ENCODE measurements at regions not wholly inside any gene's neighbourhood (a gene's known extent, or its start where the extent isn't known, plus 50 kb on each side); places are given as distances from the start of the nearest gene placed in this dataset.
"Not testable (repeated sequence)": the region's sequence is repeated elsewhere in the genome, so short reads cannot be mapped to it uniquely, and the experiment has no call there.

- DNase-seq (ENCODE audit: low read depth) = no peak
- no peak overlapping the region for H3K4me3 ChIP-seq (ENCODE audit: low read depth, low read length)
- TF ChIP-seq, protein P1, sequence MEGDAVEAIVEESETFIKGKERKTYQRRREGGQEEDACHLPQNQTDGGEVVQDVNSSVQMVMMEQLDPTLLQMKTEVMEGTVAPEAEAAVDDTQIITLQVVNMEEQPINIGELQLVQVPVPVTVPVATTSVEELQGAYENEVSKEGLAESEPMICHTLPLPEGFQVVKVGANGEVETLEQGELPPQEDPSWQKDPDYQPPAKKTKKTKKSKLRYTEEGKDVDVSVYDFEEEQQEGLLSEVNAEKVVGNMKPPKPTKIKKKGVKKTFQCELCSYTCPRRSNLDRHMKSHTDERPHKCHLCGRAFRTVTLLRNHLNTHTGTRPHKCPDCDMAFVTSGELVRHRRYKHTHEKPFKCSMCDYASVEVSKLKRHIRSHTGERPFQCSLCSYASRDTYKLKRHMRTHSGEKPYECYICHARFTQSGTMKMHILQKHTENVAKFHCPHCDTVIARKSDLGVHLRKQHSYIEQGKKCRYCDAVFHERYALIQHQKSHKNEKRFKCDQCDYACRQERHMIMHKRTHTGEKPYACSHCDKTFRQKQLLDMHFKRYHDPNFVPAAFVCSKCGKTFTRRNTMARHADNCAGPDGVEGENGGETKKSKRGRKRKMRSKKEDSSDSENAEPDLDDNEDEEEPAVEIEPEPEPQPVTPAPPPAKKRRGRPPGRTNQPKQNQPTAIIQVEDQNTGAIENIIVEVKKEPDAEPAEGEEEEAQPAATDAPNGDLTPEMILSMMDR (IDR thresholded peaks at IDR 0.05; ENCODE audit: insufficient read depth, low read depth, low read length) = no peak
These were observed 1418.7 kb downstream of the FSTL5 start for GRCh38 chr4:160745126-160745525.

DNA sequence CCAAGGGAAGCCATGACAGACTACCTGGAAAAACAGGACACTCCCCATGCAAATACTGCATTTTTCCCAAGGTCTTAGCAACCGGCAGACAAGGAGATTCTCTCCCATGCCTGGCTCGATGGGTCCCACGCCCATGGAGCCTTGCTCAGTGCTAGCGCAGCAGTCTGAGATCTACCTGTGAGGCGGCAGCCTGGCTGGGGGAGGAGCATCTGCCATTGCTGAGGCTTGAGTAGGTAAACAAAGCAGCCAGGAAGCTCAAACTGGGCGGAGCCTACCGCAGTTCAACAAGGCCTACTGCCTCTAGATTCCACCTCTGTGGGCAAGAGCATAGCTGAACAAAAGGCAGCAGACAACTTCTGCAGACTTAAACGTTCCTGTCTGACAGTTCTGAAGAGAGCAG is 1417.2 kb downstream of the FSTL5 start:
- H3K4me3 ChIP-seq (ENCODE audit: low read depth, low read length); DNase-seq (ENCODE audit: low read depth): not testable (repeated sequence)

DNA sequence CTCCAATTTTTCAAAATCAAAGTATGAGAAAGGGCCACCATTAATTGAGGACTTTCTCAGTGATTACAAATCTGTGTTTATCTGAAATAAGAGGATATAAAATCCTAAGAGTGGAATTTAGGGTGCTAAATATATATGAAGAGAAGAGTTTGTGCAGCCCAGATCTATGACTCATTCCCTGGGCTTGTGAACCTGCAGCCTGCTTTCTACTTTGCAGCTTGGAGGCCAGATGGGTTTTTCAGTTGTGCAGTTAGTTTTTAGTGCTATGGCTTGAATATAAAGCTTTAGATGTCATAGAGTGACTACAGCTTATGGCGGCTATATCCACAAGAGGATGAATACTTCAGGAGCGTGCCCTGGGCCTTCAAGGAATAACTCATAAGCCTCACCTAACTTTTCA is 1391.1 kb downstream of the FSTL5 start:
- no peak overlapping the region for H3K4me3 ChIP-seq (ENCODE audit: low read depth, low read length)
- DNase-seq (ENCODE audit: low read depth) = no peak
- TF ChIP-seq, protein P1 (IDR thresholded peaks at IDR 0.05; ENCODE audit: insufficient read depth, low read depth, low read length) = no peak

GRCh38 chr4:160795216-160795615 is 1368.6 kb downstream of the FSTL5 start:
- TF ChIP-seq, protein P1 (IDR thresholded peaks at IDR 0.05; ENCODE audit: insufficient read depth, low read depth, low read length) = no peak
- no peak overlapping the region for H3K4me3 ChIP-seq (ENCODE audit: low read depth, low read length)
- no peak for DNase-seq (ENCODE audit: low read depth)

DNA sequence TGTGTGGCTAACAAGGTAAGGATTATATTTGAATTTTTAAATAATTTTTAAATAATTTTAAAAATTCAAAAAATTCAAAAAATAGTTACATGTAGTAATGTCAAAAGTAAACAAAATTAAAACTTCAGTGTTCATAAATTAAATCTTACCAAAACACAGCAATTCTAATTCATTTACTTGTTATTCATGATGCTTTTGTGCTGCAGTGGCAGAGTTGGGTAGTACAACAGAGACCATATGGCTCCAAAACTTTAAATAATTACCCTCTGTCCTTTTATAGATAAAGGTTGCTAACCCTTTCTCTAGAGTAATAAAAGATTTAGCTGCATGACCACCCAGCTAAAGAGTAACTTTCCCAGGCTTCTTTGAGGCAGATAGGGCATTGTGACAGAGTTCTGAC is 1355.6 kb downstream of the FSTL5 start:
- no peak for DNase-seq (ENCODE audit: low read depth)
- H3K4me3 ChIP-seq (ENCODE audit: low read depth, low read length) = no peak overlapping the region
- TF ChIP-seq, protein P1 (IDR thresholded peaks at IDR 0.05; ENCODE audit: insufficient read depth, low read depth, low read length) = no peak

GRCh38 chr4:160809576-160809975 is 1354.2 kb downstream of the FSTL5 start:
- DNase-seq (ENCODE audit: low read depth) = no peak
- TF ChIP-seq, protein P1 (IDR thresholded peaks at IDR 0.05; ENCODE audit: insufficient read depth, low read depth, low read length) = no peak
- no peak overlapping the region for H3K4me3 ChIP-seq (ENCODE audit: low read depth, low read length)

DNA sequence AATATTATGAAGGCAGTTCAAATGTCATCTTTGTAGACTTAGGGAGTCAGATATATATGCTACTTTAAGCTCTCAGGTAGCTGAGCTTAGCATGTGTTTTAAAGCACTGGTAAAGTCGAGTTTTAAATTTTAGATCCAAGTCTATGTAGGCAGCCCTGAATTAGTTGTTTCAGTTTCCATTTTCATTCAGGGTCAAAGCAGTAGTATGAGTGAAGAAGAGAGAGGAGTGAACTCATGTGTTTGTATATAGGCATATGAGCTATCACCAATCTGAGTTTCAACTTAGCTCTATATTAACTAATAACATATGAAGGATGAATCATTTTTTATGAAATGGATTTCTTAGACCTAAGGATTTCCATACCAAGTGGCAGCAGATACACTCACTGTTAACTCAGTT is 1353.4 kb downstream of the FSTL5 start:
- TF ChIP-seq, protein P1 (IDR thresholded peaks at IDR 0.05; ENCODE audit: insufficient read depth, low read depth, low read length) = no peak
- H3K4me3 ChIP-seq (ENCODE audit: low read depth, low read length) = no peak overlapping the region
- no peak for DNase-seq (ENCODE audit: low read depth)
